NCI-H1417 (cell line): ENCODE measurements at regions not wholly inside any gene's neighbourhood (a gene's known extent, or its start where the extent isn't known, plus 50 kb on each side); places are given as distances from the start of the nearest gene placed in this dataset.
A peak's percentile ranks its signal among the peaks of the same experiment; 100 is the strongest.

Experiments
- DNase-seq, 3 experiments: peaks; one replicate each; lab custom pipeline; 2025; lab: John Stamatoyannopoulos, UW

GRCh38 chr5:105414067-105414466 is 1851.5 kb upstream of the NUDT12 start:
- DNase-seq = no peak

GRCh38 chr5:105413406-105413990 is 1850.9 kb upstream of the NUDT12 start:
- DNase-seq = no peak

GRCh38 chr5:105409695-105410094 is 1847.1 kb upstream of the NUDT12 start:
- DNase-seq = no peak

GRCh38 chr5:105407200-105407599 is 1844.6 kb upstream of the NUDT12 start:
- no peak for DNase-seq

- DNase-seq = peak in 1 of 3 experiments; percentile 22
Measured at GRCh38 chr5:105397749-105398148, 1835.2 kb upstream of the NUDT12 start.

- DNase-seq = no peak
Measured at GRCh38 chr5:105392710-105393149, 1830.1 kb upstream of the NUDT12 start.

GRCh38 chr5:105392122-105392709 is 1829.6 kb upstream of the NUDT12 start:
- DNase-seq = no peak

GRCh38 chr5:105380126-105380525 is 1817.5 kb upstream of the NUDT12 start:
- DNase-seq = no peak

GRCh38 chr5:105371169-105371568 is 1808.6 kb upstream of the NUDT12 start:
- no peak for DNase-seq

GRCh38 chr5:105350486-105351140 is 1788.0 kb upstream of the NUDT12 start:
- DNase-seq = no peak

- DNase-seq = no peak
Measured at GRCh38 chr5:105331558-105331957, 1769.0 kb upstream of the NUDT12 start.

- no peak for DNase-seq
Measured at GRCh38 chr5:105330185-105330584, 1767.6 kb upstream of the NUDT12 start.

GRCh38 chr5:105304859-105305258 is 1742.3 kb upstream of the NUDT12 start:
- no peak for DNase-seq

- DNase-seq = no peak
Measured at GRCh38 chr5:105288946-105289345, 1726.4 kb upstream of the NUDT12 start.

- no peak for DNase-seq
Measured at GRCh38 chr5:105283134-105283533, 1720.5 kb upstream of the NUDT12 start.

GRCh38 chr5:105274079-105274478 is 1711.5 kb upstream of the NUDT12 start:
- DNase-seq = no peak

- DNase-seq = no peak
Measured at GRCh38 chr5:105263515-105263914, 1700.9 kb upstream of the NUDT12 start.

GRCh38 chr5:105259581-105260217 is 1697.1 kb upstream of the NUDT12 start:
- no peak for DNase-seq

- DNase-seq = no peak
Measured at GRCh38 chr5:105238561-105238960, 1676.0 kb upstream of the NUDT12 start.

GRCh38 chr5:105230516-105231157 is 1668.0 kb upstream of the NUDT12 start:
- DNase-seq = peak in 1 of 3 experiments; percentile 8

- DNase-seq = peak in 2 of 3 experiments; percentile 43 to 79
Measured at GRCh38 chr5:105218018-105218417, 1655.4 kb upstream of the NUDT12 start.

GRCh38 chr5:105213078-105213477 is 1650.5 kb upstream of the NUDT12 start:
- no peak for DNase-seq
